ENCODE measurements at regions not wholly inside any gene's neighbourhood (a gene's known extent, or its start where the extent isn't known, plus 50 kb on each side); places are given as distances from the start of the nearest gene placed in this dataset.

DNA sequence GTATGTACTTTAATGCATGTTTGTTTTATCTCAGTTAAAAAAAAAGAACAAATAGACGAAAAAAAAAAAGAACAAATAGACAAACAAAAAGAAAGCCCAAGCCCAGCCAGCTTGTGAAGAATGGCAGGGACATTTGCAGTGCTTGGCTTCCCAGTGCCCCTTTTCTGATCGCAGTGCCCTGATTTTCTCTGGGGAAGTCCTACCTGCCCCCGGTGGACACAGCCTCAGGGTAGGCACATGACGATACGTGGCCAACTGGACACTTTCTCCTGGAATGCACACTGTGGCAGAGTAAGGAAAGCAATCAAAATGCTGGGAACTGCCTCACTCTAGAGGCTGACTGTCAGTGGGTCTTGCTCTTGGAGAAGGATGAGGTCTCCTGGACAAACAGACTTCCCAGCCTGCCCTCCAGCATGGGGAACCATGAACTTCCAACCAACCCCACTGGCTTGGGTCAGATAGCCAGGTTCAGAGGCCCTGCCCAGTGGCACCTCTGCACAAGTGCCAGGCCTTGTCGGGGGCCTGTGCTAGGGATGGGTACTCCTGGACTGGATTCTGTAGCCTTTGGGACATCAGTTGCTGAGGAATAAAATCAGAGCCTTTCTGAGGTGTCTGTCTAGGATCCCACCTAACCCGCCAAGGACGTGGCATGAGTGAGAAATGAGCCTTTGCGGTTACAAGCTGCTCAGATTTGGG, 76.7 kb downstream of the INHBB start:
- TF ChIP-seq CTCF (conservative IDR thresholded peaks at IDR 0.05; ENCODE audit: low read depth, low read length) (no peak), EZH2phosphoT487 (IDR thresholded peaks at IDR 0.05; ENCODE audit: borderline replicate concordance, low read length) (no peak)

Data from PC-3 (cell line).